GM12865 (cell line): ENCODE measurements at regions not wholly inside any gene's neighbourhood (a gene's known extent, or its start where the extent isn't known, plus 50 kb on each side); places are given as distances from the start of the nearest gene placed in this dataset.
"Not testable (repeated sequence)": the region's sequence is repeated elsewhere in the genome, so short reads cannot be mapped to it uniquely, and the experiment has no call there.

Source experiments
- DNase-seq: peaks from one replicate; pipeline ENCODE4 v3.0.0; 2010; ENCODE audit warnings: low read depth
- H3K4me3 ChIP-seq: 2 replicates; pipeline ENCODE4 v1.5.1; 2011; ENCODE audit warnings: mild to moderate bottlenecking, low read depth, low read length, control low read depth
- CTCF ChIP-seq: IDR thresholded peaks from 2 replicates; pipeline ENCODE4 v1.5.1; 2011; ENCODE audit warnings: low read length, control low read depth, low read depth, inconsistent platforms; ENCODE audit not compliant: insufficient read depth; ENCODE audit errors: missing control alignments

DNA sequence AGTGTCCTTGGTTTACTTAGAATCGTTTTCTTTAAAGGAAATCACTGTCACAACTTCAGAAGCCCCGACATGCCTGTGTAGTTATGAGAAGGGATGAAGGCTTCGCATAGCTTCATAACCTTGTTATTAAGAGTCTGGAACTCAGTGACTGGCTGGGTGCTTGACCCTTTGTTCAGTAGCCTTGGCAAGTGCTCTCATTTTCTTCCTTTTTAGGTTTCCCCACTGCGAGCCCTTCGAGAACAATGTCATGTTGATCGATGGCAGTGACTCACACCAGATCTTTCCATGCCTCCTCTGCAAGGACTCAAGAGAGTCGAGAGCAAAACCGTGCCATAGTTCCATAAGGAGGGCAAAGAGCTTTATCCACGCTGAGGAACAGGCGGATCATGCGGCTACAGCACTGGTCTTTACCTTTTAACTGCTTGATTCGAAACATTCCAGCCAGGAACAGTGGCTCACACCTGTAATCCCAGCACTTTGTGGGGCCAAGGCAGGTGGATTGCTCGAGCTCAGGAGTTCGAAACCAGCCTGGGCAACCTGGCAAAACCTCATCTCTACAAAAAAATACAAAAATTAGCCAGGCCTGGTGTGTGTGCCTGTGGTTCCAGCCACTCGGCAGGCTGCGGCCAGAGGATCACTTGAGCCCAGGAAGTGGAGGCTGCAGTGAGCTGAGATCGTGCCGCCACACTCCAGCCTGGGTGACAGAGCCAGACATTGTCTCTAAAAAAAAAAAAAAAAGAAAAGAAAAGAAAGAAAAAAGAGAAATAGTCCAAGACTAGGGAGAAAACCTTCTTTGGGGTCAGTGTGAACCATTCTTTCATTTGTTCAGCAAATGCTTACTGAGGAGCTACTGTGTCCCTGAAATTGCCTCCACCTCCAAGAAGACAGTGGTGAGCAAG lies 95.4 kb upstream of the ERRFI1 start:
- DNase-seq, result no peak
- no peak for TF ChIP-seq CTCF
- H3K4me3 ChIP-seq, result no peak overlapping the region

DNA sequence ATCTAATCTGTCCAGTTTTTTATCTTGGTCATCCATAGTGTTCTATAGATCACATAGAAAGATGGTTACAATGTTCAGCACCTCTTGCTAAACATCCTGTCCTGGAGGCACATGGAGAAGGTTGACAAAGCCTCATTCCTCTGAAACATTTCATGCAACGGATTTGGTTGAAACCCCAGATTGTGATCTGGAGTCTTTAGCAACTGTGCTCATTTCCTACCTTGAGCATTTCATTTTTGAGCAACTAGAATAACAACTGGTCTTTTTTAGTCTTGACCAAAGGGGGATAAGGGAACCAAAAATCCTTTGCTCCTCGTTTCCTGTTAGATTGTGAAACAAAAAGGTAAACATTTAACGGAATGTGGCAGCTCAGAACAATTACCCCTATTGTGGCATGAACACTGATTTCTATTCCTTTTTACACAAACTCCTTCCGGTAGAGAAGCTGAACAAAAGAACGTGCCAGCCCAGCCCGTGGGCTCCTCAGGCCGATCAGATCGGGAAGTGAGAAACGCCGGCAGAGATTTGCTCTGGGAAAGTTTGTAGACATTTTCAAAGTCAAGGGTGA lies 94.7 kb upstream of the ERRFI1 start:
- DNase-seq, result peak; percentile 33
- no peak for TF ChIP-seq CTCF
- H3K4me3 ChIP-seq, result no peak overlapping the region

DNA sequence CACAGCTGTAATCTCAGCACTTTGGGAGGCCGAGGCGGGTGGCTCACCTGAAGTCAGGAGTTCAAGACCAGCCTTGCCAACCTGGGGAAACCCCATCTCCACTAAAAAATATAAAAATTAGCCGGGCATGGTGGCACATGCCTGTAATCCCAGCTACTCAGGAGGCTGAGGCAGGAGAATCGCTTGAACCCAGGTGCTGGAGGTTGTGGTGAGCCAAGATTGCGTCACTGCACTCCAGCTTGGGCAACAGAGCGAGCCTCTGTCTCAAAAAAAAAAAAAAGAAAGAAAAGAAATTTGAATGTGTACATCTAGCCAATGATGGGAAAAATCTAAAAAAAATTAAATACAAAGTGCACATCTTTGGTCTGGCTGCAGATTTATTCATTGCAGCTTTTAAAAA lies 92.6 kb upstream of the ERRFI1 start:
- DNase-seq, H3K4me3 ChIP-seq: not testable (repeated sequence)

- TF ChIP-seq CTCF, result no peak
- H3K4me3 ChIP-seq, result no peak overlapping the region
- DNase-seq, result no peak
These were observed 91.9 kb upstream of the ERRFI1 start for GRCh38 chr1:8118031-8118451.

DNA sequence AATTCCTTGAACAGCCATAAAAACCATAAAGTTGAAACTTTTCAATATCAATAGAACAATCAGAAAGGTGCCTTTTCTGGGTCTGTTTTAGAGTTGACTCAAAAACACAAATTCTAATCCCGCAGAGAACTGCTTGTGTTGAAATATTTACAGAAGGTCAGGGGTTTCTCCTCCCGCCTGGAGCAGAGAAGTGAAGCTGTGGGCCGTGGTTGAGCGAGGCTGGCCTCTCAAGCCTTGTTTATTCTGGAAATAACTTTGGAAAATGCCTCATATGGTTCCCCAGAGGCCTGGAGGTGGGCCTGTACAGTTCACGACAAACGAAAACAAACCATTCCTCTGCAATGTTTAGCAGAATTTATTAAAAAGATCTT lies 90.8 kb upstream of the ERRFI1 start:
- no peak for DNase-seq
- TF ChIP-seq CTCF, result no peak
- no peak overlapping the region for H3K4me3 ChIP-seq

DNA sequence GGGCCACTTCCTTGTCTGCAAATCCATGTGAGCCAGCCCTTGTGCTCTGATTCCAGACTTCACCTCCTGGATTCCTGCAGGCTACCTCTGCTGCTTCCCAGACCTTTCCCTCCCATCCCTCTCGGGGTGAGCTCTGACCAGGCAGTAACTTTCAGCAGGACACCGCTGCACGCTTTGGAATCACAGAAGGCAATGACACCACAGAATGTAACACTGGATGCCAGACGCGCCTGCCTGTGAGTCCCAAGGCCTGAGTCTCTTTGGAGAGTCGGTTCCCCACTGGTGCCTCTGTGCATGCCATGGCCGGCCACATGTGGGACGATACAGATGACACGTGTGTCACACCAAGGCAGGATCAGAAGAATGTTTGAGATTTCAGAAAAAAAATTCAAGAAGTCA lies 89.7 kb upstream of the ERRFI1 start:
- no peak overlapping the region for H3K4me3 ChIP-seq
- TF ChIP-seq CTCF, result no peak
- DNase-seq, result no peak

DNA sequence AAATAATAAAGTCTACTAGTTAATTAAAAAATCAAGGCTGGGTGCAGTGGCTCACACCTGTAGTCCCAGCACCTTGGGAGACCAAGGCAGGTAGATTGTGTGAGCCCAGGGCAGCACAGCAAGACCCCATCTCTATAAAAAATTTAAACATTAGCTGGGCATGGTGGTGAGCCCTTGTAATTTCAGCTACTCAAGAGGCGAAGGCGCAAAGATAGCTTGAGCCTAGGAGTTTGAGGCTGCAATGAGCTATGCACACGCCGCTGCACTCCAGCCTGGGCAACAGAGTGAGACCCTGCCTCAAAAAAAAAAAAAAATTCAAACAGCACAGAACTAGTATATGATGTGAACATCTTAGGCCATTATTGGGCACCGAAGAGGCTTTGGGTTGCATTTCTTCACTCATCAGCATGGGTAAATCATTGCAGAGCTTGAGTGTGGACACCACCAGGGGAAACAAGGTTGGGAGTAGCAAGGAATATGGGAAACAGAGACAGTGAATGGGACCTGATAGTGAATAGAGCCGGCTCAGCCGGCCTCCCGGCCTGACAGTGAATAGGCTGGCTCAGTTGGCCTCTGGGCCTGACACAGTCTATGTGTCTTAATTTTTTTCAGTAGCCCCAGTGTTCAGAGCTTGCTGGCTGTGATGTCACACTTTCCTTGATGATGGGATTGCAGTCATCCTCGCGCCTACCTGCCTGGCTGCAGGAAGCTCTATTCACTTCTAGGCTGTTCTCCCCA lies 89.1 kb upstream of the ERRFI1 start:
- H3K4me3 ChIP-seq, result no peak overlapping the region
- no peak for TF ChIP-seq CTCF
- DNase-seq, result no peak
